ENCODE measurements at regions not wholly inside any gene's neighbourhood (a gene's known extent, or its start where the extent isn't known, plus 50 kb on each side); places are given as distances from the start of the nearest gene placed in this dataset.

GRCh38 chr4:138948918-138949317 is 66.7 kb upstream of the NOCT start:
- no peak for DNase-seq (ENCODE audit: low read depth)
- no peak for TF ChIP-seq CTCF (IDR thresholded peaks at IDR 0.05; ENCODE audit: low read depth, low read length, missing control alignments)
- no peak overlapping the region for H3K4me3 ChIP-seq (ENCODE audit: low read depth, low read length)

GRCh38 chr4:138946306-138946705 is 69.3 kb upstream of the NOCT start:
- H3K4me3 ChIP-seq (ENCODE audit: low read depth, low read length), result no peak overlapping the region
- no peak for TF ChIP-seq CTCF (IDR thresholded peaks at IDR 0.05; ENCODE audit: low read depth, low read length, missing control alignments)
- DNase-seq (ENCODE audit: low read depth), result no peak

GRCh38 chr4:138945840-138946239 is 69.7 kb upstream of the NOCT start:
- no peak overlapping the region for H3K4me3 ChIP-seq (ENCODE audit: low read depth, low read length)
- TF ChIP-seq CTCF (IDR thresholded peaks at IDR 0.05; ENCODE audit: low read depth, low read length, missing control alignments), result no peak
- no peak for DNase-seq (ENCODE audit: low read depth)

GRCh38 chr4:138945401-138945800 is 70.2 kb upstream of the NOCT start:
- no peak overlapping the region for H3K4me3 ChIP-seq (ENCODE audit: low read depth, low read length)
- DNase-seq (ENCODE audit: low read depth), result no peak
- TF ChIP-seq CTCF (IDR thresholded peaks at IDR 0.05; ENCODE audit: low read depth, low read length, missing control alignments), result no peak

- H3K4me3 ChIP-seq (ENCODE audit: low read depth, low read length), result no peak overlapping the region
- TF ChIP-seq CTCF (IDR thresholded peaks at IDR 0.05; ENCODE audit: low read depth, low read length, missing control alignments), result no peak
- no peak for DNase-seq (ENCODE audit: low read depth)
Measured at GRCh38 chr4:138943893-138944292, 71.7 kb upstream of the NOCT start.

- no peak for TF ChIP-seq CTCF (IDR thresholded peaks at IDR 0.05; ENCODE audit: low read depth, low read length, missing control alignments)
- no peak for DNase-seq (ENCODE audit: low read depth)
Measured at GRCh38 chr4:138941037-138941436, 74.5 kb upstream of the NOCT start.

GRCh38 chr4:138939960-138940359 is 75.6 kb upstream of the NOCT start:
- DNase-seq (ENCODE audit: low read depth), result no peak
- no peak overlapping the region for H3K4me3 ChIP-seq (ENCODE audit: low read depth, low read length)
- no peak for TF ChIP-seq CTCF (IDR thresholded peaks at IDR 0.05; ENCODE audit: low read depth, low read length, missing control alignments)

More at GRCh38 chr4:138941037-138941436, 74.5 kb upstream of the NOCT start:
- H3K4me3 ChIP-seq (ENCODE audit: low read depth, low read length), result no peak overlapping the region

All from GM12864 (cell line).